Esophagus muscularis mucosa (tissue), 3 donors: ENCODE measurements at regions not wholly inside any gene's neighbourhood (a gene's known extent, or its start where the extent isn't known, plus 50 kb on each side); places are given as distances from the start of the nearest gene placed in this dataset.

Source experiments
- CTCF ChIP-seq, 3 experiments: fragments of 200-600 bp in 2 of 3; fragments of 450-650 bp in 1 of 3; sonication (generic) in 2 of 3; IDR thresholded peaks; one replicate each; pipeline ENCODE4 v1.5.1; 2017 to 2019; ENCODE audit warnings: antibody characterized with exemption in 3 of 3, mild to moderate bottlenecking in 2 of 3, moderate library complexity in 1 of 3
- POLR2AphosphoS5 ChIP-seq, 2 donors: sonication (generic); formaldehyde crosslinking; IDR thresholded peaks; one replicate each; pipeline ENCODE4 v1.6.1; 2017; ENCODE audit warnings: antibody characterized with exemption in 2 of 2

GRCh38 chr12:103093499-103094106 is 136.1 kb downstream of the ASCL1 start:
- TF ChIP-seq CTCF (IDR thresholded peaks at IDR 0.05) (no peak), POLR2AphosphoS5 (IDR thresholded peaks at IDR 0.05) (no peak)
